OCI-LY7 (cell line): ENCODE measurements at regions not wholly inside any gene's neighbourhood (a gene's known extent, or its start where the extent isn't known, plus 50 kb on each side); places are given as distances from the start of the nearest gene placed in this dataset.

Source experiments
- BruUV-seq: library from RNA; stranded (reverse); fragments of 400-500 nt; replicated peaks from 2 replicates; lab custom pipeline; 2021; lab: Mats Ljungman, UMichigan
- CTCF ChIA-PET: fragments of 300-600 bp; sonication (Branson Sonifier 250); formaldehyde crosslinking; loops from one replicate; lab custom pipeline; 2022; ENCODE audit warnings: antibody characterized with exemption; ENCODE audit not compliant: unreplicated experiment; lab: Charles Lee
- POLR2A ChIA-PET: fragments of 300-600 bp; sonication (Branson Sonifier 250); formaldehyde crosslinking; loops from one replicate; lab custom pipeline; 2022; ENCODE audit warnings: antibody characterized with exemption; lab: Charles Lee
- DNase-seq: peaks from one replicate; pipeline ENCODE4 v3.0.0-alpha.2; 2015; ENCODE audit warnings: low spot score
- H2AFZ ChIP-seq: fragments of 200-600 bp; sonication (generic), shearing (Covaris generic); 2 replicates; pipeline ENCODE4 v1.6.1; 2014; ENCODE audit warnings: mild to moderate bottlenecking, antibody characterized with exemption, low read length, moderate library complexity
- H3K27ac ChIP-seq: fragments of 200-600 bp; sonication (generic); 2 replicates; pipeline ENCODE4 v1.5.1; 2014; ENCODE audit warnings: mixed run types, low read depth, mild to moderate bottlenecking, moderate library complexity, low read length, inconsistent platforms; ENCODE audit not compliant: poor library complexity, severe bottlenecking
- H3K36me3 ChIP-seq: fragments of 200-600 bp; sonication (generic); 2 replicates; pipeline ENCODE4 v1.6.1; 2014; ENCODE audit warnings: mild to moderate bottlenecking, antibody characterized with exemption, low read length, moderate library complexity, mixed read lengths; ENCODE audit not compliant: insufficient read depth
- H3K4me1 ChIP-seq: fragments of 200-600 bp; sonication (generic); 2 replicates; pipeline ENCODE4 v1.5.1; 2014; ENCODE audit warnings: mild to moderate bottlenecking, low read length; ENCODE audit not compliant: insufficient read depth, poor library complexity, severe bottlenecking
- H3K4me2 ChIP-seq: fragments of 200-600 bp; sonication (generic); 2 replicates; pipeline ENCODE4 v1.6.1; 2014; ENCODE audit warnings: mild to moderate bottlenecking, low read length
- H3K4me3 ChIP-seq: fragments of 200-600 bp; sonication (generic); 2 replicates; pipeline ENCODE4 v1.5.1; 2014; ENCODE audit warnings: mild to moderate bottlenecking, low read depth, low read length; ENCODE audit not compliant: poor library complexity, severe bottlenecking
- H3K79me2 ChIP-seq: fragments of 200-600 bp; sonication (generic); 2 replicates; pipeline ENCODE4 v1.6.1; 2016; ENCODE audit warnings: low read depth, mild to moderate bottlenecking, low read length, moderate library complexity, mixed read lengths; ENCODE audit not compliant: insufficient read depth
- H3K9me2 ChIP-seq: fragments of 200-600 bp; sonication (generic); 2 replicates; pipeline ENCODE4 v1.6.1; 2016; ENCODE audit warnings: mild to moderate bottlenecking, low read length, mixed read lengths; ENCODE audit not compliant: insufficient read depth
- H3K9me3 ChIP-seq: fragments of 200-600 bp; sonication (generic); 2 replicates; pipeline ENCODE4 v1.6.1; 2014; ENCODE audit warnings: mild to moderate bottlenecking, mixed run types, low read length, mixed read lengths
- H4K20me1 ChIP-seq: fragments of 200-600 bp; sonication (generic); 2 replicates; pipeline ENCODE4 v1.6.1; 2014; ENCODE audit warnings: mild to moderate bottlenecking, antibody characterized with exemption, low read length, moderate library complexity, mixed read lengths; ENCODE audit not compliant: insufficient read depth
- EZH2phosphoT487 ChIP-seq: fragments of 200-600 bp; sonication (generic); IDR thresholded peaks from 2 replicates; pipeline ENCODE4 v1.6.1; 2018; ENCODE audit warnings: low read depth, borderline replicate concordance, mild to moderate bottlenecking, mixed run types, antibody characterized with exemption, low read length, moderate library complexity, mixed read lengths
- intact Hi-C: fragments of 100-400 bp; cut with micrococcal nuclease; formaldehyde crosslinking; loops from one replicate; pipeline ENCODE4 v1.10.0; 2022; ENCODE audit not compliant: unreplicated experiment
- TF ChIP-seq, protein P1 (sequence below): fragments of 200-600 bp; sonication (generic); conservative IDR thresholded peaks from 2 replicates; pipeline ENCODE4 v1.5.1; 2014; ENCODE audit warnings: mild to moderate bottlenecking, antibody characterized with exemption, low read length, moderate library complexity, mixed read lengths

DNA sequence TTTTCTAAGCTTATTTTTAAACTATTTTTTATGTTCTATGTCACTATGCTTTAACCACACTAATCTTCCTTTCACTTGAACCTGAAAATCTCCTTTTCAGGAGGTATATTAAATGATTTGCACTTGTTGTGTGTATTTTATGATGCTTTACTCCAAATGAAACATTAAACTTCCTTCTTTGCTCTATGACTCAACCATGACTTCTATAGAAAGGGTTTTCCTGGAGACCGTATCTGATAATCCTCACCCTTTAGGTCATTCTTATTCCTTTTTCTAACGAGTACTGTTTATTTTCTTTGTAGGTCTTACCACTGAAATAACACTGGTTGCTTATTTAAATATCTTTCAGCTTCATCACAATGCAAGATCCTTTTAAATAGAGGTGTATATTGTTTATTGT is 1163.2 kb downstream of the PCDH18 start:
- Histone ChIP-seq H3K4me3 (no peak overlapping the region), H3K79me2 (no peaks in the 10 kb centered on the region), H3K4me2 (no peak overlapping the region), H3K27ac (no peak overlapping the region), H4K20me1 (no peaks in the 10 kb centered on the region), H3K4me1 (no peaks in the 10 kb centered on the region), H2AFZ (no peak overlapping the region), H3K9me3 (no peaks in the 10 kb centered on the region), H3K9me2 (no peaks in the 10 kb centered on the region), H3K36me3 (no peaks in the 10 kb centered on the region)
- TF ChIP-seq EZH2phosphoT487: no peak
- TF ChIP-seq, protein P1, sequence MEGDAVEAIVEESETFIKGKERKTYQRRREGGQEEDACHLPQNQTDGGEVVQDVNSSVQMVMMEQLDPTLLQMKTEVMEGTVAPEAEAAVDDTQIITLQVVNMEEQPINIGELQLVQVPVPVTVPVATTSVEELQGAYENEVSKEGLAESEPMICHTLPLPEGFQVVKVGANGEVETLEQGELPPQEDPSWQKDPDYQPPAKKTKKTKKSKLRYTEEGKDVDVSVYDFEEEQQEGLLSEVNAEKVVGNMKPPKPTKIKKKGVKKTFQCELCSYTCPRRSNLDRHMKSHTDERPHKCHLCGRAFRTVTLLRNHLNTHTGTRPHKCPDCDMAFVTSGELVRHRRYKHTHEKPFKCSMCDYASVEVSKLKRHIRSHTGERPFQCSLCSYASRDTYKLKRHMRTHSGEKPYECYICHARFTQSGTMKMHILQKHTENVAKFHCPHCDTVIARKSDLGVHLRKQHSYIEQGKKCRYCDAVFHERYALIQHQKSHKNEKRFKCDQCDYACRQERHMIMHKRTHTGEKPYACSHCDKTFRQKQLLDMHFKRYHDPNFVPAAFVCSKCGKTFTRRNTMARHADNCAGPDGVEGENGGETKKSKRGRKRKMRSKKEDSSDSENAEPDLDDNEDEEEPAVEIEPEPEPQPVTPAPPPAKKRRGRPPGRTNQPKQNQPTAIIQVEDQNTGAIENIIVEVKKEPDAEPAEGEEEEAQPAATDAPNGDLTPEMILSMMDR: no peak
- BruUV-seq: no TSS peak
- DNase-seq: no peak
- intact Hi-C loops: no loop called here
- POLR2A ChIA-PET: interaction anchor here (0.6 kb wide), 1 partner anchor 1240 kb away, joined by 3 read pairs; no protein-coding TSS in a partner anchor
- CTCF ChIA-PET: no interaction called here

DNA sequence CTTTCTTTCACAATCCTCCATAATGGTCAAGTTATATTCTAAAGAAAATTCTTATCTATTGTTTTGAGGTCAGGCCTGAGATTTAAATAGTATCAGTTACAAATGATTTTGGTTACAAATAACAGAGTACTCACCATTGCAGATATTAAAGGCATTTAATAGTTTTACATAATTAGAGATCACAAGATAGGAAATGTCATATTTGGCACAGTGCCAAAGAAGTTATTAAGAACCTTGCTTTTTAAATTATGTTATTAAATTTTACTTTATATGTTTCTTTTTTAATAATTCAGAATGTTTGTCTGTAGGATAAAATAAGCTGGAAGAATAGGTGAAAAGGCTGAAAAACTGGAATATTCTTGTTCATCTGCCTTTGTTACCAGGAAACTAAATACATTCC is 1174.7 kb downstream of the PCDH18 start:
- intact Hi-C loops: no loop called here
- no peak overlapping the region for H2AFZ ChIP-seq
- no peak for DNase-seq

DNA sequence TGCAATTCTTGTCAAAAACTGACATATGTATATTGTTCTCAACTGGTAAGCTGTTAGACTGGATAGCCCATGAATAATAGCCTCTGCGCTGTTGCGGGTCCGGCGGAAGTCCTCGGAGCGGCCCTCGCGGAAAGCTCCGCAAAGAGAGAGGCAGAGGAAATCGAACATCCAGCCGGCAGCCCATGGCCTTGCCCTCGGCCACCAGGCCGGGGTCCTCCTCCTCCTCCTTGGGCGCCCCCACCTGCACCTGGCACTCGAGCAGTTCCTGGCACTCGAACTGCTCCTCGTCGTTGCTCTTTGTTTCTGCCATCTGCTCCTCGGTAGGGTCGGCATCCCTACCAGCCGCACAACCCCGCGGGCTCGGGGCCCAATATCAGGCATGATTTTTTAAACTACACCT is 1176.3 kb downstream of the PCDH18 start:
- BruUV-seq: no TSS peak
- Histone ChIP-seq H4K20me1 (no peaks in the 10 kb centered on the region), H2AFZ (no peak overlapping the region), H3K4me1 (no peaks in the 10 kb centered on the region), H3K4me3 (no peak overlapping the region), H3K9me3 (no peaks in the 10 kb centered on the region), H3K4me2 (no peak overlapping the region), H3K27ac (no peak overlapping the region), H3K36me3 (no peaks in the 10 kb centered on the region), H3K9me2 (no peaks in the 10 kb centered on the region), H3K79me2 (no peaks in the 10 kb centered on the region)
- ChIA-PET POLR2A (no interaction called here), CTCF (no interaction called here)
- no peak for DNase-seq
- intact Hi-C loops: no loop called here
- TF ChIP-seq, protein P1: no peak
- TF ChIP-seq EZH2phosphoT487: no peak

More for the DNA sequence above, 1174.7 kb downstream of the PCDH18 start:
- no peaks in the 10 kb centered on the region for H3K36me3 ChIP-seq
- H3K4me2 ChIP-seq: no peak overlapping the region
- H3K4me3 ChIP-seq: no peak overlapping the region
- ChIA-PET POLR2A (no interaction called here), CTCF (no interaction called here)
- H3K9me2 ChIP-seq: no peaks in the 10 kb centered on the region
- H3K79me2 ChIP-seq: no peaks in the 10 kb centered on the region
- BruUV-seq: no TSS peak
- H3K27ac ChIP-seq: no peak overlapping the region
- TF ChIP-seq EZH2phosphoT487: no peak
- TF ChIP-seq, protein P1: no peak
- no peaks in the 10 kb centered on the region for H3K9me3 ChIP-seq
- H4K20me1 ChIP-seq: no peaks in the 10 kb centered on the region
- H3K4me1 ChIP-seq: no peaks in the 10 kb centered on the region
